IMR-90 (cell line): ENCODE measurements at regions not wholly inside any gene's neighbourhood (a gene's known extent, or its start where the extent isn't known, plus 50 kb on each side); places are given as distances from the start of the nearest gene placed in this dataset.

Experiments
- ATAC-seq: fragments of 200-7000 bp; cut with Tn5 transposase; 2 replicates; pipeline ENCODE4 v1.9.1; 2020; ENCODE audit warnings: low read depth, mild to moderate bottlenecking, moderate library complexity
- BruUV-seq: library from RNA; stranded (reverse); fragments of 400-500 nt; replicated peaks from 2 replicates; lab custom pipeline; 2021; lab: Mats Ljungman, UMichigan
- CTCF ChIA-PET: fragments of 300-600 bp; formaldehyde crosslinking; extraction: SDS; loops from one replicate; lab custom pipeline; 2021; ENCODE audit warnings: antibody characterized with exemption; lab: Yijun Ruan, JAX
- POLR2A ChIA-PET: fragments of 300-600 bp; sonication (Branson Sonifier 250); formaldehyde crosslinking; loops from one replicate; lab custom pipeline; 2022; ENCODE audit warnings: antibody characterized with exemption; ENCODE audit not compliant: unreplicated experiment; lab: Charles Lee
- DNase-seq: peaks from one replicate; pipeline ENCODE4 v3.0.0; 2013
- H2AFZ ChIP-seq: replicated peaks from 2 replicates; pipeline ENCODE3; 2013; ENCODE audit warnings: low read length, mild to moderate bottlenecking; ENCODE audit not compliant: poor library complexity
- H2AK5ac ChIP-seq: 2 replicates; pipeline ENCODE4 v1.6.1; 2013; ENCODE audit warnings: low read depth, low read length, inconsistent platforms
- H2AK9ac ChIP-seq: replicated peaks from 2 replicates; pipeline ENCODE3; 2013; ENCODE audit warnings: mild to moderate bottlenecking, low read depth, low read length, moderate library complexity; ENCODE audit not compliant: poor library complexity
- H2BK120ac ChIP-seq: 2 replicates; pipeline ENCODE4 v1.6.1; 2013; ENCODE audit warnings: low read depth, low read length, inconsistent platforms
- H2BK15ac ChIP-seq: 3 replicates; pipeline ENCODE4 v1.6.1; 2013; ENCODE audit warnings: low read depth, low read length, inconsistent platforms
- H2BK20ac ChIP-seq: 2 replicates; pipeline ENCODE4 v1.6.1; 2013; ENCODE audit warnings: low read depth, mild to moderate bottlenecking, inconsistent platforms, low read length, moderate library complexity
- H2BK5ac ChIP-seq: 2 replicates; pipeline ENCODE4 v1.6.1; 2013; ENCODE audit warnings: mild to moderate bottlenecking, low read depth, low read length, inconsistent platforms; ENCODE audit not compliant: poor library complexity, severe bottlenecking
- H3K14ac ChIP-seq: replicated peaks from 2 replicates; pipeline ENCODE4 v1.6.1; 2013; ENCODE audit warnings: low read depth, low read length, inconsistent platforms
- H3K18ac ChIP-seq: 2 replicates; pipeline ENCODE4 v1.6.1; 2013; ENCODE audit warnings: low read depth, low read length, control low read depth
- H3K23ac ChIP-seq: 2 replicates; pipeline ENCODE4 v1.6.1; 2013; ENCODE audit warnings: low read depth, low read length, inconsistent platforms
- H3K27ac ChIP-seq: 2 replicates; pipeline ENCODE4 v1.5.1; 2013; ENCODE audit warnings: mild to moderate bottlenecking, control low read depth, low read length; ENCODE audit not compliant: insufficient read depth
- H3K27me3 ChIP-seq: 2 replicates; pipeline ENCODE4 v1.6.1; 2013; ENCODE audit warnings: low read length; ENCODE audit not compliant: control insufficient read depth, insufficient read depth
- H3K36me3 ChIP-seq: 2 replicates; pipeline ENCODE4 v1.6.1; 2013; ENCODE audit warnings: low read length, mixed read lengths; ENCODE audit not compliant: control insufficient read depth, insufficient read depth
- H3K4ac ChIP-seq: 2 replicates; pipeline ENCODE4 v1.6.1; 2013; ENCODE audit warnings: low read depth, low read length, inconsistent platforms
- H3K4me1 ChIP-seq: 2 replicates; pipeline ENCODE4 v1.6.1; 2013; ENCODE audit warnings: low read length, mixed read lengths; ENCODE audit not compliant: control insufficient read depth, insufficient read depth
- H3K4me2 ChIP-seq: 2 replicates; pipeline ENCODE4 v1.6.1; 2013; ENCODE audit warnings: low read depth, mild to moderate bottlenecking, control low read depth, low read length, moderate library complexity
- H3K4me3 ChIP-seq: 2 replicates; pipeline ENCODE4 v1.5.1; 2013; ENCODE audit warnings: low read depth, mild to moderate bottlenecking, control low read depth, low read length, moderate library complexity; ENCODE audit not compliant: insufficient read depth
- H3K56ac ChIP-seq: 2 replicates; pipeline ENCODE4 v1.6.1; 2013; ENCODE audit warnings: low read length, inconsistent platforms; ENCODE audit not compliant: insufficient read depth; ENCODE audit errors: extremely low read depth
- H3K79me1 ChIP-seq, 2 experiments: 2 replicates each; pipeline ENCODE4 v1.6.1; 2013; ENCODE audit warnings: low read length in 2 of 2, inconsistent platforms in 1 of 2, low read depth in 1 of 2
- H3K9ac ChIP-seq: 2 replicates; pipeline ENCODE4 v1.6.1; 2013; ENCODE audit warnings: low read depth, low read length, control low read depth
- H3K9me1 ChIP-seq: 2 replicates; pipeline ENCODE4 v1.6.1; 2013; ENCODE audit warnings: low read length, inconsistent platforms; ENCODE audit not compliant: insufficient read depth
- H3K9me3 ChIP-seq: 2 replicates; pipeline ENCODE4 v1.6.1; 2013; ENCODE audit warnings: low read length; ENCODE audit not compliant: control insufficient read depth, insufficient read depth
- H4K20me1 ChIP-seq: 2 replicates; pipeline ENCODE4 v1.6.1; 2013; ENCODE audit warnings: low read length, inconsistent platforms; ENCODE audit not compliant: insufficient read depth
- H4K5ac ChIP-seq: 2 replicates; pipeline ENCODE4 v1.6.1; 2013; ENCODE audit warnings: mild to moderate bottlenecking, low read depth, low read length, control low read depth
- H4K8ac ChIP-seq, 2 experiments: 2 replicates each; pipeline ENCODE4 v1.6.1; 2013; ENCODE audit warnings: low read depth in 2 of 2, low read length in 2 of 2, control low read depth in 1 of 2, inconsistent platforms in 1 of 2
- H4K91ac ChIP-seq: 2 replicates; pipeline ENCODE4 v1.6.1; 2013; ENCODE audit warnings: low read depth, low read length, inconsistent platforms; ENCODE audit not compliant: insufficient read depth
- FOS ChIP-seq: fragments of 150-350 bp; IDR thresholded peaks from 2 replicates; pipeline ENCODE4 v1.6.1; 2016; ENCODE audit warnings: low read depth, low read length
- MAFK ChIP-seq: IDR thresholded peaks from 2 replicates; pipeline ENCODE4 v1.6.1; 2012; ENCODE audit warnings: low read depth, low read length, improper control_type of control experiment
- MXI1 ChIP-seq: IDR thresholded peaks from 2 replicates; pipeline ENCODE4 v1.6.1; 2012; ENCODE audit warnings: low read depth, mild to moderate bottlenecking, low read length, moderate library complexity, borderline replicate concordance
- RCOR1 ChIP-seq: IDR thresholded peaks from 2 replicates; pipeline ENCODE4 v1.6.1; 2012; ENCODE audit warnings: mild to moderate bottlenecking, low read length, improper control_type of control experiment; ENCODE audit not compliant: insufficient replicate concordance
- RFX5 ChIP-seq: IDR thresholded peaks from 2 replicates; pipeline ENCODE4 v1.8.0; 2012; ENCODE audit warnings: low read depth, mild to moderate bottlenecking, low read length, moderate library complexity
- WGBS, 2 experiments: methylation state at CpG; one replicate each; pipeline versions ENCODE4 v1.1.5 to v1.1.7; 2013; ENCODE audit warnings: missing lambda C conversion rate in 2 of 2; ENCODE audit not compliant: insufficient read length in 1 of 2; ENCODE audit errors: extremely low coverage in 2 of 2; 5-methylcytosine and 5-hydroxymethylcytosine counted together
- dilution Hi-C: fragments of 300-500 bp; cut with HindIII; formaldehyde crosslinking; loops from one replicate; pipeline ENCODE4 v1.14.3; 2018; ENCODE audit warnings: low sequenced_read_pairs; ENCODE audit not compliant: unreplicated experiment
- in situ Hi-C: fragments of 300-500 bp; cut with MboI; formaldehyde crosslinking; loops from 3 replicates; pipeline ENCODE4 v1.14.3; 2019; ENCODE audit warnings: low sequenced_read_pairs, inconsistent platforms, mixed read lengths
- intact Hi-C: fragments of 100-400 bp; cut with micrococcal nuclease; formaldehyde crosslinking; loops from 2 replicates; pipeline ENCODE4 v1.10.0; 2022

DNA sequence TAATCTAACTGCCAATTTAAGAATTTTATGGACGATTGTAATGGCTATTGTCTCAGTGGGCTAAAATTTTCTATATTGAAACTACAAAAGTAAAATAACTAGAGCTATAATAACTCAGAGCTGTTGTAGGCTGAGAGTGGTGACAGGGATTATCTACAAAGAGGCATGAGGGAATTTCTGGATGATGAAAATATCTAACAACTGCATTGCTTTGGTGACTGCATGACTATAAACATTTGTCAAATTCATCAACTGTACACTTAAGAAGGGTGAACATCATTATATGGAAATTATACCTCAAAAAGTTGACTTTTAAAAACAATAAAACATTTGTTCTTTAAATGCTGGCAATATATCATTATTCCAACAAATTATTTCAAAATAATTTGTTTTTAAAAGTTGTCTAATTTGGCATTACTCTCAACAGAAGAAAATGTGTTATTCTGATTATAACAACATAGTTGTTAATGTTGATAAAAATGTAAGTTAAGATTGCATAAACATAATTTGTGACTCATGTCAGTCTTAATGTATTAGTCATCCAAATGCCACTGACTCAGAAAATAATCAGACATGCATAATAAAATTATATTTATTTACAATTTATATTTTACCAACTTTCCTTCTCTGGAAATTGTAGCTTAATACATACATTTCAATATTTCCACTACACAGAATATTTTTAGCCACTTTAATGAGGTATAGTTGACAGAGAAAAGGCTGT, 865.1 kb upstream of the VRK2 start:
- H3K79me1 ChIP-seq = no peaks in the 10 kb centered on the region
- no peaks in the 10 kb centered on the region for H3K9me1 ChIP-seq
- H2AFZ ChIP-seq = no peak overlapping the region
- H3K23ac ChIP-seq = no peak overlapping the region
- no peak overlapping the region for H3K56ac ChIP-seq
- no peak overlapping the region for H3K4ac ChIP-seq
- ChIA-PET POLR2A (no interaction called here), CTCF (no interaction called here)
- H3K4me2 ChIP-seq = no peak overlapping the region
- no peak overlapping the region for H4K5ac ChIP-seq
- no peaks in the 10 kb centered on the region for H3K4me1 ChIP-seq
- H3K14ac ChIP-seq = no peak overlapping the region
- no peaks in the 10 kb centered on the region for H4K20me1 ChIP-seq
- no peak overlapping the region for H2AK9ac ChIP-seq
- no peaks in the 10 kb centered on the region for H3K36me3 ChIP-seq
- intact Hi-C loops = loop anchor here (10.0 kb wide), 2 partner anchors 63 to 1637 kb away; no protein-coding TSS in a partner anchor
- no TSS peak for BruUV-seq
- 0 out of 2 replicates have a peak, but pooled peaks cover 2% of the 10 kb centered on the region for H3K9me3 ChIP-seq
- no peak overlapping the region for H2BK5ac ChIP-seq
- H3K4me3 ChIP-seq = no peak overlapping the region
- H3K27ac ChIP-seq = no peak overlapping the region
- DNase-seq (peak; percentile 1), ATAC-seq (no peak)
- H4K8ac ChIP-seq = no peak overlapping the region
- in situ Hi-C loops = no loop called here
- no peak overlapping the region for H2BK120ac ChIP-seq
- no peak overlapping the region for H3K9ac ChIP-seq
- H2AK5ac ChIP-seq = no peak overlapping the region
- H2BK15ac ChIP-seq = no peak overlapping the region
- no peak overlapping the region for H3K18ac ChIP-seq
- WGBS, 2 experiments = no CpG with 5 or more reads among the region's 1 CpG
- H2BK20ac ChIP-seq = no peak overlapping the region
- no peak overlapping the region for H4K91ac ChIP-seq
- dilution Hi-C loops = no loop called here
- TF ChIP-seq MXI1 = no peak
- TF ChIP-seq RCOR1 = no peak
- TF ChIP-seq RFX5 = no peak
- TF ChIP-seq MAFK = no peak
- 0 out of 2 replicates have a peak, but pooled peaks have one; percentile 36 for TF ChIP-seq FOS
- no peaks in the 10 kb centered on the region for H3K27me3 ChIP-seq
